ENCODE measurements at regions not wholly inside any gene's neighbourhood (a gene's known extent, or its start where the extent isn't known, plus 50 kb on each side); places are given as distances from the start of the nearest gene placed in this dataset.
A peak's percentile ranks its signal among the peaks of the same experiment; 100 is the strongest.

- DNase-seq: no peak
These were observed 164.5 kb downstream of the TDRD15 start for GRCh38 chr2:21288299-21288698.

GRCh38 chr2:21288739-21289520 is 165.2 kb downstream of the TDRD15 start:
- DNase-seq: no peak

- DNase-seq: no peak
These were observed 165.8 kb downstream of the TDRD15 start for GRCh38 chr2:21289551-21289950.

GRCh38 chr2:21289989-21290388 is 166.2 kb downstream of the TDRD15 start:
- peak; percentile 3 for DNase-seq

- no peak for DNase-seq
These were observed 167.7 kb downstream of the TDRD15 start for GRCh38 chr2:21291426-21291825.

- no peak for DNase-seq
These were observed 170.7 kb downstream of the TDRD15 start for GRCh38 chr2:21294446-21294845.

GRCh38 chr2:21299411-21299810 is 175.6 kb downstream of the TDRD15 start:
- DNase-seq: no peak

GRCh38 chr2:21301871-21302455 is 178.2 kb downstream of the TDRD15 start:
- DNase-seq: no peak

GRCh38 chr2:21303876-21304275 is 180.1 kb downstream of the TDRD15 start:
- DNase-seq: no peak

GRCh38 chr2:21305581-21305980 is 181.8 kb downstream of the TDRD15 start:
- DNase-seq: no peak

- DNase-seq: no peak
These were observed 182.5 kb downstream of the TDRD15 start for GRCh38 chr2:21306235-21306634.

- no peak for DNase-seq
These were observed 183.3 kb downstream of the TDRD15 start for GRCh38 chr2:21307037-21307436.

- DNase-seq: no peak
These were observed 186.7 kb downstream of the TDRD15 start for GRCh38 chr2:21310493-21310892.

- DNase-seq: no peak
These were observed 190.6 kb downstream of the TDRD15 start for GRCh38 chr2:21314322-21314835.

GRCh38 chr2:21317131-21317530 is 193.4 kb downstream of the TDRD15 start:
- peak; percentile 23 for DNase-seq

- no peak for DNase-seq
These were observed 194.5 kb downstream of the TDRD15 start for GRCh38 chr2:21318263-21318662.

GRCh38 chr2:21326152-21326551 is 202.4 kb downstream of the TDRD15 start:
- DNase-seq: no peak

- no peak for DNase-seq
These were observed 204.4 kb downstream of the TDRD15 start for GRCh38 chr2:21328177-21328576.

- no peak for DNase-seq
These were observed 207.1 kb downstream of the TDRD15 start for GRCh38 chr2:21330786-21331391.

- DNase-seq: no peak
These were observed 208.0 kb downstream of the TDRD15 start for GRCh38 chr2:21331625-21332370.

- no peak for DNase-seq
These were observed 209.3 kb downstream of the TDRD15 start for GRCh38 chr2:21332993-21333625.

- no peak for DNase-seq
These were observed 209.9 kb downstream of the TDRD15 start for GRCh38 chr2:21333684-21334083.

GRCh38 chr2:21346984-21347383 is 223.2 kb downstream of the TDRD15 start:
- no peak for DNase-seq
